Mesothelial cell of epicardium (in vitro differentiated cells): ENCODE measurements at regions not wholly inside any gene's neighbourhood (a gene's known extent, or its start where the extent isn't known, plus 50 kb on each side); places are given as distances from the start of the nearest gene placed in this dataset.
"Not testable (repeated sequence)": the region's sequence is repeated elsewhere in the genome, so short reads cannot be mapped to it uniquely, and the experiment has no call there.

Experiments
- DNase-seq, 2 experiments: peaks; one replicate each; pipeline ENCODE4 v3.0.0; 2021; ENCODE audit warnings: low spot score in 2 of 2; ENCODE audit not compliant: unreplicated experiment in 2 of 2
- H3K27ac Mint-ChIP-seq: 2 replicates; pipeline ENCODE4 v1.8.0; 2021; ENCODE audit warnings: mixed read lengths
- H3K27me3 Mint-ChIP-seq: 2 replicates; pipeline ENCODE4 v1.8.0; 2021; ENCODE audit warnings: low read depth, mixed read lengths
- H3K36me3 Mint-ChIP-seq: 2 replicates; pipeline ENCODE4 v1.8.0; 2021; ENCODE audit warnings: mixed read lengths
- H3K4me1 Mint-ChIP-seq: 2 replicates; pipeline ENCODE4 v1.8.0; 2021; ENCODE audit warnings: mixed read lengths
- H3K4me3 Mint-ChIP-seq: 2 replicates; pipeline ENCODE4 v1.8.0; 2021; ENCODE audit warnings: mild to moderate bottlenecking, moderate library complexity, mixed read lengths
- H3K9me3 Mint-ChIP-seq: 2 replicates; pipeline ENCODE4 v1.8.0; 2021; ENCODE audit warnings: mixed read lengths
- CTCF ChIP-seq: fragments of 200-600 bp; sonication (generic); IDR thresholded peaks from one replicate; pipeline ENCODE4 v1.5.0; 2021; ENCODE audit warnings: antibody characterized with exemption; ENCODE audit not compliant: unreplicated experiment

DNA sequence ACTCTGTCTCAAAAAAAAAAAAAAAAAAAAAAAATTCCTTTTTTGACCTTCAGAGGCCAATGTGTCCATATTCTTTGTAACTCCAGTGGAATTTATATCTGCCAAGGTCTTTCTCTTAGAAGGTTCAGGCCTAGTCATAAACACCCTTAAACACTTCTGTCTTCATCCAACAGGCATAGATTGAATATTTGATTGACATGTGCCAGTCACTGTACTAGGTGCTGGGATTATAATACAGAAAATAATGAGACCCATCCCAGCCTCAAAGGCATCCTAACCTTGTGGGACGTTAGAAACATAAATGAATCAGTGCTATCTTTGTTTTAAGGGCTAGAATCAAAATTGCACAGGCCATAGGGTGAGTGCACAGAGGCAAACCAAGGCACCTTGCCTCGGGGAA is 62.9 kb upstream of the SERBP1 start:
- Mint-ChIP-seq H3K4me1 (no peaks in the 10 kb centered on the region), H3K9me3 (no peaks in the 10 kb centered on the region), H3K4me3 (no peak overlapping the region), H3K27ac (no peak overlapping the region), H3K36me3 (no peaks in the 10 kb centered on the region), H3K27me3 (no peaks in the 10 kb centered on the region)
- DNase-seq, result no peak
- no peak for TF ChIP-seq CTCF

- no peak overlapping the region for H3K4me3 Mint-ChIP-seq
- H3K9me3 Mint-ChIP-seq, result no peaks in the 10 kb centered on the region
- DNase-seq, result no peak
- no peak for TF ChIP-seq CTCF
- no peaks in the 10 kb centered on the region for H3K36me3 Mint-ChIP-seq
- H3K27ac Mint-ChIP-seq, result no peak overlapping the region
- H3K27me3 Mint-ChIP-seq, result no peaks in the 10 kb centered on the region
- peaks cover under 1% of the 10 kb centered on the region for H3K4me1 Mint-ChIP-seq
Observed at GRCh38 chr1:67495327-67495726, 65.1 kb upstream of the SERBP1 start.

DNA sequence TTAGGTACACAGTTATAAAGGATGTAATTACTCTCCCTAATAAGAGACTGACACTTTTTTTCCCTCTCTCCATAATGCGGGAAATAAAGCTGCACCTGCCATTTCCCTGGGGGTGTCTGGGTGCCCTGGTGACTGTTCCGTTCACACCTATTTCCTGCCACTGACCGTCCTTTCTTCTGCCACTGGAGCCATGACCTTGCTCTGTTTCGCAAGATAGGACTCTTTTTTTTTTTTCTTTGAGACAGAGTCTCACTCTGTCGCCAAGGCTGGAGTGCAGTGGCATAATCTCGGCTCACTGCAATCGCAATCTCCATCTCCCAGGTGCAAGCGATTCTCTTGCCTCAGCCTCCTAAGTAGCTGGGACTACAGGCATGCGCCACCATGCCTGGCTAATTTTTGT is 66.1 kb upstream of the SERBP1 start:
- no peaks in the 10 kb centered on the region for H3K9me3 Mint-ChIP-seq
- no peak for DNase-seq
- peaks cover 4% of the 10 kb centered on the region for H3K4me1 Mint-ChIP-seq
- H3K27me3 Mint-ChIP-seq, result peaks cover 2% of the 10 kb centered on the region
- H3K27ac Mint-ChIP-seq, result no peak overlapping the region
- no peak overlapping the region for H3K4me3 Mint-ChIP-seq
- no peak for TF ChIP-seq CTCF
- no peaks in the 10 kb centered on the region for H3K36me3 Mint-ChIP-seq

GRCh38 chr1:67500413-67500959 is 70.3 kb upstream of the SERBP1 start:
- peaks cover 12% of the 10 kb centered on the region for H3K27me3 Mint-ChIP-seq
- peak overlapping the region; percentile 37 for H3K4me3 Mint-ChIP-seq
- H3K9me3 Mint-ChIP-seq, result no peaks in the 10 kb centered on the region
- no peak overlapping the region for H3K27ac Mint-ChIP-seq
- peak; percentile 66 to 90 for DNase-seq
- TF ChIP-seq CTCF, result peak; percentile 90
- peaks cover 4% of the 10 kb centered on the region for H3K4me1 Mint-ChIP-seq
- H3K36me3 Mint-ChIP-seq, result no peaks in the 10 kb centered on the region

DNA sequence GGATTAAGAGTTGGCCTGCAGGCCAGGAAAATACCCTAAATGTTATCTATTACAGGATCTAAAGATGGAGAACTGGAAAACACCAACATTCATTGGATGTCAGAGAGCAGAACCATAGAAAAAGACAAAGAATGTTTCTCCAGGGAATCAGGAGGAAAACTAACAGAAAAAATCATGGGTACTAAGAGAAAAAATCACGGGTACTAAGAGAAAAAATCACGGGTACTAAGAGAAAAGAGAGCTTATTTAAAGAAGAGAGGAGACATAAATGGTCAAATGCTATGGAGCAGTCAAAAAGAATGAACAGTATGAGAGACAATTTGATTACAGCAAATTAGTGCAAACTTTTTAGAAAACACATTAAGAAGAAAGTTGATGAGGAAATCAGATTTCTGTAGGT is 73.8 kb upstream of the SERBP1 start:
- no peak for DNase-seq
- H3K27ac Mint-ChIP-seq, result no peak overlapping the region
- H3K27me3 Mint-ChIP-seq, result peaks cover 12% of the 10 kb centered on the region
- H3K4me3 Mint-ChIP-seq, result no peak overlapping the region
- no peaks in the 10 kb centered on the region for H3K36me3 Mint-ChIP-seq
- peaks cover 4% of the 10 kb centered on the region for H3K4me1 Mint-ChIP-seq
- no peaks in the 10 kb centered on the region for H3K9me3 Mint-ChIP-seq
- TF ChIP-seq CTCF, result no peak

DNA sequence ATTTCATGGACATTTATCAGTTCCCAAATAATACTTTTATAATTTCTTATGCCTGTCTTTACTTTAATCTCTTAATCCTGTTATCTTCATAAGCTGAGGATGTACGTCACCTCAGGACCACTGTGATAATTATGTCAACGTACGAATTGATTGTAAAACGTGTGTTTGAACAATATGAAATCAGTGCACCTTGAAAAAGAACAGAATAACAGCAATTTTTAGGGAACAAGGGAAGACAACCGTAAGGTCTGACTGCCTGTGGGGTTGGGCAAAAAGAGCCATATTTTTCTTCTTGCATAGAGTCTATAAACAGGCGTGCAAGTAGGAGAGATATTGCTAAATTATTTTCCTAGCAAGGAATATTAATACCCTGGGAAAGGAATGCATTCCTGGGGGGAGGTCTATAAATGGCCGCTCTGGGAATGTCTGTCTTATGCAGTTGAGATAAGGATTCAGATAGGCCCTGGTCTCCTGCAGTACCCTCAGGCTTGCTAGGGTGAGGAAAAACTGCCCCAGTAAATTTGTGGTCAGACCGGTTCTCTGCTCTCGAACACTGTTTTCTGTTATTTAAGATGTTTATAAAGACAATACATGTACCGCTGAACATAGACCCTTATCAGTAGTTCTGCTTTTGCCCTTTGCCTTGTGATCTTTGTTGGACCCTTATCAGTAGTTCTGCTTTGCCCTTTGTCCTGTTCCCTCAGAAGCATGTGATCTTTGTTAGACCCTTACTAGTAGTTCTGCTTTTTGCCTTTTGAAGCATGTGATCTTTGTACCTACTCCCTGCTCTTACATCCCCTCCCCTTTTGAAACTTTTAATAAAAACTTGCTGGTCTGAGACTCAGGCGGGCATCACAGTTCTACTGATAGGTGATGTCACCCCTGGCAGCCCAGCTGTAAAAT is 83.4 kb upstream of the SERBP1 start:
- not testable (repeated sequence) for H3K4me1 Mint-ChIP-seq, H3K27me3 Mint-ChIP-seq, H3K4me3 Mint-ChIP-seq, DNase-seq, H3K27ac Mint-ChIP-seq
- peaks cover 12% of the 10 kb centered on the region for H3K36me3 Mint-ChIP-seq
- peaks cover 30% of the 10 kb centered on the region for H3K9me3 Mint-ChIP-seq
